ENCODE measurements at regions not wholly inside any gene's neighbourhood (a gene's known extent, or its start where the extent isn't known, plus 50 kb on each side); places are given as distances from the start of the nearest gene placed in this dataset.

- TF ChIP-seq CTCF (IDR thresholded peaks at IDR 0.05) (no peak), EP300 (IDR thresholded peaks at IDR 0.05) (no peak)
These were observed 134.7 kb downstream of the KLF8 start for GRCh38 chrX:56366901-56367300.

Measured in gastroesophageal sphincter (tissue), 3 donors.